HEK293 (cell line): ENCODE measurements at regions not wholly inside any gene's neighbourhood (a gene's known extent, or its start where the extent isn't known, plus 50 kb on each side); places are given as distances from the start of the nearest gene placed in this dataset.
"Not testable (repeated sequence)": the region's sequence is repeated elsewhere in the genome, so short reads cannot be mapped to it uniquely, and the experiment has no call there.

ENCODE experiments used
- CTCF ChIA-PET: fragments of 350-600 bp; formaldehyde crosslinking; extraction: SDS; loops from one replicate; lab custom pipeline; 2021; ENCODE audit warnings: antibody characterized with exemption; lab: Yijun Ruan, JAX
- POLR2A ChIA-PET: fragments of 300-600 bp; formaldehyde crosslinking; extraction: SDS; loops from one replicate; lab custom pipeline; 2020; ENCODE audit warnings: antibody characterized with exemption, inconsistent platforms; lab: Yijun Ruan, JAX
- H3K27ac ChIP-seq: fragments of 200-500 bp; sonication (Bioruptor generic); 2 replicates; pipeline ENCODE4 v1.5.1; 2014; ENCODE audit warnings: low read depth, low read length, control low read depth, inconsistent platforms; ENCODE audit errors: extremely low read depth
- H3K36me3 ChIP-seq, 2 experiments: fragments of 200-500 bp in 1 of 2; sonication (Bioruptor generic) in 1 of 2; 1 replicate in 1 of 2; 2 replicates in 1 of 2; pipeline ENCODE4 v1.5.1; 2014 to 2017; ENCODE audit warnings: inconsistent platforms in 2 of 2, low read length in 2 of 2; ENCODE audit not compliant: control insufficient read depth in 2 of 2, insufficient read depth in 1 of 2
- H3K4me1 ChIP-seq: fragments of 200-500 bp; sonication (Bioruptor generic); 2 replicates; pipeline ENCODE4 v1.5.1; 2014; ENCODE audit warnings: mild to moderate bottlenecking, low read length, inconsistent platforms; ENCODE audit not compliant: control insufficient read depth, insufficient read depth
- H3K4me3 ChIP-seq: 2 replicates; pipeline ENCODE4 v1.5.1; 2011; ENCODE audit warnings: low read depth, mild to moderate bottlenecking, control low read depth, low read length, moderate library complexity
- H3K9me3 ChIP-seq: fragments of 200-500 bp; sonication (Bioruptor generic); 2 replicates; pipeline ENCODE4 v1.5.1; 2014; ENCODE audit warnings: low read depth, low read length, inconsistent platforms; ENCODE audit not compliant: control insufficient read depth, insufficient read depth
- SCRT2 ChIP-seq: fragments of 450-650 bp; formaldehyde crosslinking; IDR thresholded peaks from 2 replicates; pipeline ENCODE4 v1.5.1; 2016; ENCODE audit warnings: missing biosample characterization, missing genetic modification characterization
- SP7 ChIP-seq: fragments of 450-650 bp; formaldehyde crosslinking; IDR thresholded peaks from 2 replicates; pipeline ENCODE4 v1.5.1; 2016; ENCODE audit warnings: missing biosample characterization, missing genetic modification characterization
- ZFP41 ChIP-seq: fragments of 450-650 bp; formaldehyde crosslinking; IDR thresholded peaks from 2 replicates; pipeline ENCODE4 v1.5.1; 2016; ENCODE audit warnings: missing biosample characterization, missing genetic modification characterization, borderline replicate concordance
- ZNF132 ChIP-seq: fragments of 450-650 bp; formaldehyde crosslinking; IDR thresholded peaks from 2 replicates; pipeline ENCODE4 v1.5.1; 2017; ENCODE audit warnings: missing biosample characterization, missing genetic modification characterization, borderline replicate concordance
- ZNF175 ChIP-seq: fragments of 450-650 bp; formaldehyde crosslinking; IDR thresholded peaks from 2 replicates; pipeline ENCODE4 v1.5.1; 2016; ENCODE audit warnings: missing biosample characterization, missing genetic modification characterization
- ZNF214 ChIP-seq: fragments of 450-650 bp; formaldehyde crosslinking; IDR thresholded peaks from 2 replicates; pipeline ENCODE4 v1.5.1; 2017; ENCODE audit warnings: missing biosample characterization, mild to moderate bottlenecking, missing genetic modification characterization, borderline replicate concordance
- ZNF514 ChIP-seq: fragments of 450-650 bp; formaldehyde crosslinking; IDR thresholded peaks from 2 replicates; pipeline ENCODE4 v1.5.1; 2016; ENCODE audit warnings: missing biosample characterization, missing genetic modification characterization
- ZNF660 ChIP-seq: fragments of 450-650 bp; IDR thresholded peaks from 2 replicates; pipeline ENCODE4 v1.5.1; 2018; ENCODE audit warnings: missing biosample characterization, mild to moderate bottlenecking, missing genetic modification characterization
- ZNF670 ChIP-seq: fragments of 450-650 bp; formaldehyde crosslinking; IDR thresholded peaks from 2 replicates; pipeline ENCODE4 v1.5.1; 2016; ENCODE audit warnings: missing biosample characterization, missing genetic modification characterization, low read depth
- ZNF791 ChIP-seq: fragments of 450-650 bp; formaldehyde crosslinking; IDR thresholded peaks from 2 replicates; pipeline ENCODE4 v1.5.1; 2016; ENCODE audit warnings: missing biosample characterization, missing genetic modification characterization
- ZNF792 ChIP-seq: fragments of 450-650 bp; formaldehyde crosslinking; IDR thresholded peaks from 2 replicates; pipeline ENCODE4 v1.5.1; 2016; ENCODE audit warnings: missing biosample characterization, missing genetic modification characterization
- ZNF837 ChIP-seq: fragments of 450-650 bp; formaldehyde crosslinking; IDR thresholded peaks from 2 replicates; pipeline ENCODE4 v1.5.1; 2016; ENCODE audit warnings: missing biosample characterization, missing genetic modification characterization
- ZNF843 ChIP-seq: fragments of 450-650 bp; formaldehyde crosslinking; IDR thresholded peaks from 2 replicates; pipeline ENCODE4 v1.5.1; 2016; ENCODE audit warnings: missing biosample characterization, missing genetic modification characterization
- ZXDB ChIP-seq: fragments of 450-650 bp; formaldehyde crosslinking; IDR thresholded peaks from 2 replicates; pipeline ENCODE4 v1.5.1; 2016; ENCODE audit warnings: missing biosample characterization, missing genetic modification characterization
- TF ChIP-seq, protein P1 (sequence below): fragments of 450-650 bp; formaldehyde crosslinking; IDR thresholded peaks from 2 replicates; pipeline ENCODE4 v1.5.1; 2017; ENCODE audit warnings: missing biosample characterization, missing genetic modification characterization
- TF ChIP-seq, protein P2 (sequence below): fragments of 450-650 bp; formaldehyde crosslinking; IDR thresholded peaks from 2 replicates; pipeline ENCODE4 v1.5.1; 2016; ENCODE audit warnings: missing biosample characterization, missing genetic modification characterization
- TF ChIP-seq, protein P3 (sequence below): fragments of 450-650 bp; formaldehyde crosslinking; IDR thresholded peaks from 2 replicates; pipeline ENCODE4 v1.5.1; 2016; ENCODE audit warnings: missing biosample characterization, missing genetic modification characterization

DNA sequence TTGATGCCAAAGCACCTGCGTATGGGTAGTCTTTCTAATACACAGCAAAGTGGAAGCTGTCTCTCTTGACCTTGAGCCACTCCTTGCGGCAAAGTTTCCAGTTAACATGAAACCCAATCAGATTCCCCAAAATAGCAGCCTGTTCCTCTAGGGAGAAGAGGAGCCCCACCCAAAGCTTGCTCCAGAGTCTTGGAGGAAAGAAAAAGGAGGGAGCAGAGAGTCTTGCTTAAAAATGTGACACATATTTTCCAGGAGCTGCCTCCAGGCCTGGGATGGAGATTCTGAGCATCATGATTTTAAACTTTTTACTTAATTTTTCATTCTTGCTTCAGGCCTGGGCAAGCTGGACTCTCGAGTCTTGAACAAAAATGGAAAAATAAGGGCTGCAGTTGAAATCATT, 223.5 kb upstream of the TNC start:
- no peaks in the 10 kb centered on the region for H3K9me3 ChIP-seq
- CTCF ChIA-PET = interaction anchor here (0.6 kb wide), 1 partner anchor 1024 kb away, joined by 3 read pairs; no protein-coding TSS in a partner anchor
- no peak for TF ChIP-seq ZNF837 (tag by site-specific recombination)

DNA sequence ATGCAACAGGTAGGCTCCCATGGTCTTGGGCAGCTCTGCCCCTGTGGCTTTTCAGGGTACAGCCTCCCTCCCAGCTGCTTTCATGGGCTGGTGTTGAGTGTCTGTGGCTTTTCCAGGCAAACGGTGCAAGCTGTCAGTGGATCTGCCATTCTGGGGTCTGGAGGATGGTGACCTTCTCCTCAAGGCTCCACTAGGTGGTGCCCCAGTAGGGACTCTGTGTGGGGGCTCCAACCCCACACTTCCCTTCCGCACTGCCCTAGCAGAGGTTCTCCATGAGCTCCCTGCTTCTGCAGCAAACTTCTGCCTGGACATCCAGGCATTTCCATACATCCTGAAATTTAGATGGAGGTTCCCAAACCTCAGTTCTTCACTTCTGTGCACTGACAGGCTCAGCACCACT, 229.8 kb upstream of the TNC start:
- POLR2A ChIA-PET, H3K9me3 ChIP-seq, H3K27ac ChIP-seq, H3K4me3 ChIP-seq, H3K36me3 ChIP-seq, H3K4me1 ChIP-seq: not testable (repeated sequence)
- CTCF ChIA-PET = interaction anchor here (0.6 to 0.7 kb wide), 2 partner anchors 115 to 329 kb away, joined by 3 read pairs; no protein-coding TSS in a partner anchor

More for the DNA sequence above, 223.5 kb upstream of the TNC start:
- H3K27ac ChIP-seq = no peak overlapping the region
- no peak overlapping the region for H3K4me3 ChIP-seq
- H3K36me3 ChIP-seq = no peaks in the 10 kb centered on the region
- no peaks in the 10 kb centered on the region for H3K4me1 ChIP-seq
- POLR2A ChIA-PET = no interaction called here

DNA sequence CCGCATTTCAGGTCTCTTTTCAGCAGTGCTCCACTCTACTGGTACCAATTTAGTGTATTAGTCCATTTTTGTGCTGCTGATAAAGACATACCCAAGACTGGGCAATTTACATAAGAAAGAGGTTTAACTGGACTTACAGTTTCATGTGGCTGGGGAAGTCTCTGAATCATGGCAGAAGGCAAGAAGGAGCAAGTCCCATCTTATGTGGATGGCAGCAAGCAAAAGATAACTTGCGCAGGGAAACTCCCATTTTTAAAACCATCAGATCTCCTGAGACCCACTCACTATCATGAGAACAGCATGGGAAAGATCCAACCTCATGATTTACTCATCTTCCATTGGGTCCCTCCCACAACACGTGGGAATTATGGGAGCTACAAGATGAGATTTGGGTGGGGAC, 231.0 kb upstream of the TNC start:
- H3K4me3 ChIP-seq, H3K27ac ChIP-seq, POLR2A ChIA-PET, H3K4me1 ChIP-seq, H3K36me3 ChIP-seq, H3K9me3 ChIP-seq: not testable (repeated sequence)
- CTCF ChIA-PET = interaction anchor here (0.7 kb wide), 1 partner anchor 37 kb away, joined by 3 read pairs; no protein-coding TSS in a partner anchor

DNA sequence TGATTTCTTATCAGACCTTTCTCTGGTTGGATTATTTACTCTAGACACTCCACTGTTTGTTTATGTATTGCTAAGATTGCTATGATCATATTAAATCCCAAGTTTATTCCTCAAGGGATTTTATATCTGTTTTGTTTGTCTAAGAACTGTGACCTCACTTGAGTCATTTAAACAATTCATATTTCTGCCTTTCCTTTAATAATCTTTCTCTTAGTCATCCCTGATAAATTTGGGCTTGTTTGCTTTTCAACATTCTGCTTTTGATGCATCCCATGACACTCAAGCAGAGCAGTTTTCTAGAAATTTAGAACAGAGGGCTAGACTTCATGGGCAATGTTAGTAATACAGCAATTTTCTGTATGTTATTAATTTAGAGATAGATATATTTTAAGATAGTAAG, 231.6 kb upstream of the TNC start:
- ChIA-PET CTCF (no interaction called here), POLR2A (no interaction called here)
- Histone ChIP-seq H3K4me3 (no peak overlapping the region), H3K27ac (no peak overlapping the region), H3K36me3 (no peaks in the 10 kb centered on the region), H3K9me3 (no peaks in the 10 kb centered on the region), H3K4me1 (no peaks in the 10 kb centered on the region)
- TF ChIP-seq, protein P1, sequence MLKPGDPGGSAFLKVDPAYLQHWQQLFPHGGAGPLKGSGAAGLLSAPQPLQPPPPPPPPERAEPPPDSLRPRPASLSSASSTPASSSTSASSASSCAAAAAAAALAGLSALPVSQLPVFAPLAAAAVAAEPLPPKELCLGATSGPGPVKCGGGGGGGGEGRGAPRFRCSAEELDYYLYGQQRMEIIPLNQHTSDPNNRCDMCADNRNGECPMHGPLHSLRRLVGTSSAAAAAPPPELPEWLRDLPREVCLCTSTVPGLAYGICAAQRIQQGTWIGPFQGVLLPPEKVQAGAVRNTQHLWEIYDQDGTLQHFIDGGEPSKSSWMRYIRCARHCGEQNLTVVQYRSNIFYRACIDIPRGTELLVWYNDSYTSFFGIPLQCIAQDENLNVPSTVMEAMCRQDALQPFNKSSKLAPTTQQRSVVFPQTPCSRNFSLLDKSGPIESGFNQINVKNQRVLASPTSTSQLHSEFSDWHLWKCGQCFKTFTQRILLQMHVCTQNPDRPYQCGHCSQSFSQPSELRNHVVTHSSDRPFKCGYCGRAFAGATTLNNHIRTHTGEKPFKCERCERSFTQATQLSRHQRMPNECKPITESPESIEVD (tag by site-specific recombination) = no peak
- TF ChIP-seq ZNF791 (tag by site-specific recombination) (no peak), ZNF843 (no peak), ZNF660 (tag by site-specific recombination) (no peak), ZNF514 (tag by site-specific recombination) (no peak), ZNF175 (tag by site-specific recombination) (no peak), SCRT2 (no peak), ZNF792 (no peak), ZNF132 (no peak), SP7 (no peak), ZNF670 (tag by site-specific recombination) (no peak), ZXDB (tag by site-specific recombination) (no peak), ZNF214 (tag by site-specific recombination) (no peak), ZFP41 (tag by site-specific recombination) (no peak)
- TF ChIP-seq, protein P2, sequence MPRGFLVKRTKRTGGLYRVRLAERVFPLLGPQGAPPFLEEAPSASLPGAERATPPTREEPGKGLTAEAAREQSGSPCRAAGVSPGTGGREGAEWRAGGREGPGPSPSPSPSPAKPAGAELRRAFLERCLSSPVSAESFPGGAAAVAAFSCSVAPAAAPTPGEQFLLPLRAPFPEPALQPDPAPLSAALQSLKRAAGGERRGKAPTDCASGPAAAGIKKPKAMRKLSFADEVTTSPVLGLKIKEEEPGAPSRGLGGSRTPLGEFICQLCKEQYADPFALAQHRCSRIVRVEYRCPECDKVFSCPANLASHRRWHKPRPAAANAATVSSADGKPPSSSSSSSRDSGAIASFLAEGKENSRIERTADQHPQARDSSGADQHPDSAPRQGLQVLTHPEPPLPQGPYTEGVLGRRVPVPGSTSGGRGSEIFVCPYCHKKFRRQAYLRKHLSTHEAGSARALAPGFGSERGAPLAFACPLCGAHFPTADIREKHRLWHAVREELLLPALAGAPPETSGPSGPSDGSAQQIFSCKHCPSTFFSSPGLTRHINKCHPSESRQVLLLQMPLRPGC (tag by site-specific recombination) = no peak
- TF ChIP-seq, protein P3, sequence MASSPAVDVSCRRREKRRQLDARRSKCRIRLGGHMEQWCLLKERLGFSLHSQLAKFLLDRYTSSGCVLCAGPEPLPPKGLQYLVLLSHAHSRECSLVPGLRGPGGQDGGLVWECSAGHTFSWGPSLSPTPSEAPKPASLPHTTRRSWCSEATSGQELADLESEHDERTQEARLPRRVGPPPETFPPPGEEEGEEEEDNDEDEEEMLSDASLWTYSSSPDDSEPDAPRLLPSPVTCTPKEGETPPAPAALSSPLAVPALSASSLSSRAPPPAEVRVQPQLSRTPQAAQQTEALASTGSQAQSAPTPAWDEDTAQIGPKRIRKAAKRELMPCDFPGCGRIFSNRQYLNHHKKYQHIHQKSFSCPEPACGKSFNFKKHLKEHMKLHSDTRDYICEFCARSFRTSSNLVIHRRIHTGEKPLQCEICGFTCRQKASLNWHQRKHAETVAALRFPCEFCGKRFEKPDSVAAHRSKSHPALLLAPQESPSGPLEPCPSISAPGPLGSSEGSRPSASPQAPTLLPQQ (tag by site-specific recombination) = no peak
